HG02678 (cell line): ENCODE measurements at regions not wholly inside any gene's neighbourhood (a gene's known extent, or its start where the extent isn't known, plus 50 kb on each side); places are given as distances from the start of the nearest gene placed in this dataset.

Source experiments
- ATAC-seq: cut with Tn5 transposase; IDR thresholded peaks from one replicate; pipeline ENCODE4 v1.9.1; 2021; ENCODE audit warnings: mild to moderate bottlenecking, moderate library complexity; ENCODE audit not compliant: unreplicated experiment

- no peak for ATAC-seq
Measured at GRCh38 chr16:63612462-63613227, 1509.2 kb downstream of the CDH11 start.

- no peak for ATAC-seq
Measured at GRCh38 chr16:63606778-63607177, 1515.1 kb downstream of the CDH11 start.

- ATAC-seq, result no peak
Measured at GRCh38 chr16:63602206-63602927, 1519.5 kb downstream of the CDH11 start.

GRCh38 chr16:63596716-63597115 lies 1525.1 kb downstream of the CDH11 start:
- ATAC-seq, result no peak

GRCh38 chr16:63592852-63593251 lies 1529.0 kb downstream of the CDH11 start:
- ATAC-seq, result no peak

- ATAC-seq, result no peak
Measured at GRCh38 chr16:63581570-63581969, 1540.3 kb downstream of the CDH11 start.

GRCh38 chr16:63578791-63579190 lies 1542.6 kb upstream of the CDH8 start:
- no peak for ATAC-seq

GRCh38 chr16:63577891-63578290 lies 1541.7 kb upstream of the CDH8 start:
- ATAC-seq, result no peak

GRCh38 chr16:63575041-63575440 lies 1538.8 kb upstream of the CDH8 start:
- no peak for ATAC-seq

GRCh38 chr16:63568164-63568563 lies 1531.9 kb upstream of the CDH8 start:
- no peak for ATAC-seq

GRCh38 chr16:63563819-63564505 lies 1527.7 kb upstream of the CDH8 start:
- ATAC-seq, result no peak

- no peak for ATAC-seq
Measured at GRCh38 chr16:63553980-63554379, 1517.7 kb upstream of the CDH8 start.

GRCh38 chr16:63539276-63539675 lies 1503.0 kb upstream of the CDH8 start:
- no peak for ATAC-seq

GRCh38 chr16:63530974-63531373 lies 1494.7 kb upstream of the CDH8 start:
- no peak for ATAC-seq

- no peak for ATAC-seq
Measured at GRCh38 chr16:63530208-63530607, 1494.0 kb upstream of the CDH8 start.

- ATAC-seq, result no peak
Measured at GRCh38 chr16:63527404-63527803, 1491.2 kb upstream of the CDH8 start.

- ATAC-seq, result no peak
Measured at GRCh38 chr16:63516394-63516793, 1480.2 kb upstream of the CDH8 start.

GRCh38 chr16:63512910-63513309 lies 1476.7 kb upstream of the CDH8 start:
- ATAC-seq, result no peak

GRCh38 chr16:63497408-63497807 lies 1461.2 kb upstream of the CDH8 start:
- no peak for ATAC-seq

GRCh38 chr16:63496282-63496681 lies 1460.0 kb upstream of the CDH8 start:
- no peak for ATAC-seq

GRCh38 chr16:63488955-63489354 lies 1452.7 kb upstream of the CDH8 start:
- ATAC-seq, result no peak

GRCh38 chr16:63481060-63481459 lies 1444.8 kb upstream of the CDH8 start:
- no peak for ATAC-seq
